G401.6 (cell line): ENCODE measurements at regions not wholly inside any gene's neighbourhood (a gene's known extent, or its start where the extent isn't known, plus 50 kb on each side); places are given as distances from the start of the nearest gene placed in this dataset.
"Not testable (repeated sequence)": the region's sequence is repeated elsewhere in the genome, so short reads cannot be mapped to it uniquely, and the experiment has no call there.

Source experiments
- FAIRE-seq: peaks from 2 replicates; lab custom pipeline; 2012; peaks lifted over from hg19 to GRCh38; lab: Jason Lieb, UNC

GRCh38 chr5:58015175-58015574 lies 444.7 kb downstream of the PLK2 start:
- FAIRE-seq, result no peak

GRCh38 chr5:58013542-58014258 lies 446.2 kb downstream of the PLK2 start:
- FAIRE-seq, result no peak

- FAIRE-seq, result no peak
Measured at GRCh38 chr5:58012801-58013315, 447.0 kb downstream of the PLK2 start.

GRCh38 chr5:58012102-58012501 lies 447.8 kb downstream of the PLK2 start:
- FAIRE-seq, result no peak

- no peak for FAIRE-seq
Measured at GRCh38 chr5:58011301-58011700, 448.6 kb downstream of the PLK2 start.

GRCh38 chr5:58009754-58010153 lies 450.1 kb downstream of the PLK2 start:
- no peak for FAIRE-seq

GRCh38 chr5:58002323-58002722 lies 457.6 kb downstream of the PLK2 start:
- no peak for FAIRE-seq

GRCh38 chr5:57993866-57994265 lies 466.0 kb downstream of the PLK2 start:
- no peak for FAIRE-seq

- no peak for FAIRE-seq
Measured at GRCh38 chr5:57989378-57989777, 470.5 kb downstream of the PLK2 start.

GRCh38 chr5:57988813-57989212 lies 471.1 kb downstream of the PLK2 start:
- no peak for FAIRE-seq

- FAIRE-seq, result no peak
Measured at GRCh38 chr5:57987552-57987951, 472.3 kb downstream of the PLK2 start.

- FAIRE-seq, result no peak
Measured at GRCh38 chr5:57986761-57987341, 473.0 kb downstream of the PLK2 start.

- FAIRE-seq, result no peak
Measured at GRCh38 chr5:57983426-57983825, 476.5 kb downstream of the PLK2 start.

- no peak for FAIRE-seq
Measured at GRCh38 chr5:57979671-57980070, 480.2 kb downstream of the PLK2 start.

- FAIRE-seq, result no peak
Measured at GRCh38 chr5:57976506-57976905, 483.4 kb downstream of the PLK2 start.

- FAIRE-seq, result not testable (repeated sequence)
Measured at GRCh38 chr5:57972099-57972498, 487.8 kb downstream of the PLK2 start.

- FAIRE-seq, result no peak
Measured at GRCh38 chr5:57960569-57960968, 478.0 kb upstream of the ACTBL2 start.

- no peak for FAIRE-seq
Measured at GRCh38 chr5:57956636-57957035, 474.0 kb upstream of the ACTBL2 start.

GRCh38 chr5:57955511-57955910 lies 472.9 kb upstream of the ACTBL2 start:
- no peak for FAIRE-seq

GRCh38 chr5:57953792-57954191 lies 471.2 kb upstream of the ACTBL2 start:
- FAIRE-seq, result no peak

- FAIRE-seq, result no peak
Measured at GRCh38 chr5:57950616-57951228, 468.1 kb upstream of the ACTBL2 start.

GRCh38 chr5:57948091-57948490 lies 465.5 kb upstream of the ACTBL2 start:
- FAIRE-seq, result no peak

- FAIRE-seq, result no peak
Measured at GRCh38 chr5:57947181-57947580, 464.6 kb upstream of the ACTBL2 start.

GRCh38 chr5:57940879-57941278 lies 458.3 kb upstream of the ACTBL2 start:
- no peak for FAIRE-seq
